ENCODE measurements at regions not wholly inside any gene's neighbourhood (a gene's known extent, or its start where the extent isn't known, plus 50 kb on each side); places are given as distances from the start of the nearest gene placed in this dataset.

- POLR2A ChIA-PET, result no interaction called here
- no peaks in the 10 kb centered on the region for H3K36me3 ChIP-seq (ENCODE audit: control insufficient read depth in 2 of 2, insufficient read depth in 1 of 2, low read length in 2 of 2)
- H3K9me3 ChIP-seq (ENCODE audit: control insufficient read depth, insufficient read depth, low read depth, low read length), result no peaks in the 10 kb centered on the region
- no peak overlapping the region for H3K4me3 ChIP-seq (ENCODE audit: low read depth, low read length)
- TF ChIP-seq TCF7L2 (IDR thresholded peaks at IDR 0.05; ENCODE audit: borderline replicate concordance, low read depth, low read length), result peak; percentile 55; the same call in 1 of the 2 replicates
- TF ChIP-seq PRDM10 (tag by site-specific recombination; IDR thresholded peaks at IDR 0.05), result no peak
- no peak for TF ChIP-seq ZNF624 (tag by site-specific recombination; IDR thresholded peaks at IDR 0.05)
- no peak for TF ChIP-seq ZNF645 (tag by site-specific recombination; IDR thresholded peaks at IDR 0.05)
- peak; percentile 52 for TF ChIP-seq TRIM28 (IDR thresholded peaks at IDR 0.05; ENCODE audit: borderline replicate concordance, low read length)
- CTCF ChIA-PET, result no interaction called here
- H3K4me1 ChIP-seq (ENCODE audit: control insufficient read depth, insufficient read depth, low read length), result no peaks in the 10 kb centered on the region
- no peak overlapping the region for H3K27ac ChIP-seq (ENCODE audit: extremely low read depth, low read depth, low read length)
Measured at GRCh38 chr1:239212811-239213220, 173.6 kb upstream of the CHRM3 start.

GRCh38 chr1:239209591-239209990 lies 176.8 kb upstream of the CHRM3 start:
- no peak overlapping the region for H3K27ac ChIP-seq (ENCODE audit: extremely low read depth, low read depth, low read length)
- TF ChIP-seq PBX3 (CRISPR knock-in tag; IDR thresholded peaks at IDR 0.05) (no peak), TCF7L2 (IDR thresholded peaks at IDR 0.05; ENCODE audit: borderline replicate concordance, low read depth, low read length) (no peak), ZNF174 (tag by site-specific recombination; IDR thresholded peaks at IDR 0.05) (no peak), GLI4 (tag by site-specific recombination; IDR thresholded peaks at IDR 0.05) (no peak), ZFP3 (tag by site-specific recombination; IDR thresholded peaks at IDR 0.05; ENCODE audit: low read depth) (no peak), ZNF658 (tag by site-specific recombination; IDR thresholded peaks at IDR 0.05) (no peak), ZNF549 (tag by site-specific recombination; IDR thresholded peaks at IDR 0.05) (no peak), KLF10 (tag by site-specific recombination; IDR thresholded peaks at IDR 0.05) (no peak), ZNF843 (tag by site-specific recombination; IDR thresholded peaks at IDR 0.05) (no peak), KLF9 (tag by site-specific recombination; IDR thresholded peaks at IDR 0.05; ENCODE audit: low read depth) (no peak), ZNF585B (tag by site-specific recombination; IDR thresholded peaks at IDR 0.05) (no peak), ZNF596 (tag by site-specific recombination; IDR thresholded peaks at IDR 0.05) (no peak)
- no peaks in the 10 kb centered on the region for H3K9me3 ChIP-seq (ENCODE audit: control insufficient read depth, insufficient read depth, low read depth, low read length)
- H3K4me3 ChIP-seq (ENCODE audit: low read depth, low read length), result no peak overlapping the region
- ChIA-PET POLR2A (no interaction called here), CTCF (no interaction called here)
- H3K4me1 ChIP-seq (ENCODE audit: control insufficient read depth, insufficient read depth, low read length), result no peaks in the 10 kb centered on the region
- H3K36me3 ChIP-seq (ENCODE audit: control insufficient read depth in 2 of 2, insufficient read depth in 1 of 2, low read length in 2 of 2), result no peaks in the 10 kb centered on the region

GRCh38 chr1:239204401-239204800 lies 182.0 kb upstream of the CHRM3 start:
- Histone ChIP-seq H3K9me3 (ENCODE audit: control insufficient read depth, insufficient read depth, low read depth, low read length) (no peaks in the 10 kb centered on the region), H3K36me3 (ENCODE audit: control insufficient read depth in 2 of 2, insufficient read depth in 1 of 2, low read length in 2 of 2) (no peaks in the 10 kb centered on the region), H3K4me1 (ENCODE audit: control insufficient read depth, insufficient read depth, low read length) (no peaks in the 10 kb centered on the region), H3K4me3 (ENCODE audit: low read depth, low read length) (no peak overlapping the region), H3K27ac (ENCODE audit: extremely low read depth, low read depth, low read length) (no peak overlapping the region)
- ChIA-PET POLR2A (no interaction called here), CTCF (no interaction called here)
- TF ChIP-seq ZNF555 (tag by site-specific recombination; conservative IDR thresholded peaks at IDR 0.05) (no peak), ELK4 (IDR thresholded peaks at IDR 0.05; ENCODE audit: borderline replicate concordance, low read depth, low read length) (no peak), ZNF391 (tag by site-specific recombination; IDR thresholded peaks at IDR 0.05; ENCODE audit: borderline replicate concordance, low read depth) (no peak), ZNF394 (tag by site-specific recombination; IDR thresholded peaks at IDR 0.05; ENCODE audit: borderline replicate concordance) (no peak), ZNF362 (tag by site-specific recombination; IDR thresholded peaks at IDR 0.05) (no peak), ZNF416 (tag by site-specific recombination; IDR thresholded peaks at IDR 0.05) (no peak), MYNN (tag by site-specific recombination; IDR thresholded peaks at IDR 0.05; ENCODE audit: borderline replicate concordance) (no peak), ZBTB8A (tag by site-specific recombination; IDR thresholded peaks at IDR 0.05) (no peak), KLF7 (tag by site-specific recombination; IDR thresholded peaks at IDR 0.05; ENCODE audit: borderline replicate concordance) (no peak), ZNF335 (tag by site-specific recombination; conservative IDR thresholded peaks at IDR 0.05) (no peak)
